ENCODE measurements at regions not wholly inside any gene's neighbourhood (a gene's known extent, or its start where the extent isn't known, plus 50 kb on each side); places are given as distances from the start of the nearest gene placed in this dataset.

DNA sequence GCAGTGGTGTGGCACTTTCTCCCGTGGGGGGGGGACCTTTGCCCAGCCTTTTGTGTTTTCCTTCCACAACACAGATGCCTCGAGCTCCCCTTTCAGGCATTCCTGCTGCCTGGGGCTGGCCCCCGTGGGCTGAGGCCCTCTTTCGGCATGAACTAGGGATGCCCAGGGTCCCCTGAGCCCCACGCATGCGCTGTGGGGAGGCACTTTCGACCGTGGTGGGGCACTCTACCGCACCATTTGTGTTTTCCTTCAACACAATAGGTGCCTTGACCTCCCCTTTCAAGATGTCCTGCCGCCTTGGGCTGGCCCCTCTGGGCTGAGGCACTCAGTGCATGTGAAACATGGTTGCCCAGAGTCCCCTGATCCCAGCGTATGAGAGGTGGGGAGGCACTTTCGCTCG, 363.7 kb downstream of the ALG10 start:
- DNase-seq, result no peak

DNA sequence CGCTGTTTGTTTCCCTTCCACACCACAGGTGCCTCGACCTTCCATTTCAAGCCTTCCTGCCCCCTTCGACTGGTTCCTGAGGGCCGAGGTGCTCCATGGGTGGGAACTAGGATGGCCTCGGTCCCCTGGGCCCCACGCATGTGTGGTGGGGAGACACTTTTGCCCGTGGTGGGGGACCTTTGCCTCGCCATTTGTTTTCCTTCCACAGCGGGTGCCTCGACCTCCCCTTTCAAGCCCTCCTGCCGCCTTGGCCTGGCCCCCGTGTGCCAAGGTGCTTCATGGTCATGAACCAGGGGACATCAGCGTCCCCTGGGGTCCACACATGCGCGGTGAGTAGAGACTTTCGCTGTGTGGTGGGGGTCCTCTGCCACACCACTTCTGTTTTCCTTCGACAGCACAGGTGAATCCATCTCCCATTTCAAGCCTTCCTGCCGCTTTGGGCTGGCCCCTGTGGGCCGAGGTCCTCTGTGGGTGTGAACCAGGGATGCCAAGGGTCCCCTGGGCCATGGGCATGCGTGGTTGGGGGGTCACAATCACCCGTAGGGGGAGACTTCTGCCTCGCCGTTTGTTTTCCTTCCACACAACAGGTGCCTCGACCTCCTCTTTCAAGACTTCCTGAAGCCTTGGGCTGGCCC, 364.4 kb downstream of the ALG10 start:
- no peak for DNase-seq

DNA sequence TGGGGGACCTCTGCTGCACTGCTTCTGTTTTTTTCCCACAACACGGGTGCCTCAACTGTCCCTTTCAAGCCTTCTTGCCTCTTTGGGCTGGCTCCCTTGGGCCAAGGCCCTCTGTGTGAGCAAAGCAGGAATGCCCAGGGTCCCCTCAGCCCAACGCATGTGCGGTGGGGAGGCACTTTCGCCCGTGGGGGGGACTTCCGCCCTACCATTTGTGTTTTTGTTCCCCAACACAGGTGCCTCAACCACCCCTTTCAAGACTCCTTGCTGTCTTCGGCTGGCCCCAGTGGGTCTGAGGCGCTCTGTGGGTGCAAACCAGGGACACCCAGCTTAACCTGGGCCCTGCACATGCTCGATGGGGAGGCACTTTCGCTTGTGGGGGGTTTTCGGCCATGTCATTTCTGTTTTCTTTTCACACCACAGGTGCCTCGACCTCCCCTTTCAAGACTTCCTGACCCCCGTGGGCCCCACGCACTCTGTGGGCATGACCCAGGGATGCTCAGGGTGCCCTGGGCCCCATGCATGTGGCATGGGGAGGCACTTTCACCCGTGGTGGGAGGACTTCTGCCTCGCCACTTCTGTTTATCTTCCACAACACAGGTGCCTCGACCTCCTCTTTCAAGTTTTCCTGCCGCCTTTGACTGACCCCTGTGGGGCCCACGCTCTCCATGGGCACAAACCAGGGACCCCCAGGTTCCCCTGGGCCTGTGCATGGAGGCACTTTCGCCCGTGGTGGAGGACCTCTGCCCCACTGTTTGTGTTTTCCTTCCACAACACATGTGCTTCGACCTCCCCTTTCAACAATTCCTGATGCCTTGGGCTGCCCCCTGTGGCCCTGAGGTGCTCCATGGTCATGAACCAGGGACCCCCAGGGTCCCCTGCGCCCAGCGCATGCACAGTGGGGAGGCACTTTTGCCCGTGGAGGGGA, 365.7 kb downstream of the ALG10 start:
- no peak for DNase-seq

DNA sequence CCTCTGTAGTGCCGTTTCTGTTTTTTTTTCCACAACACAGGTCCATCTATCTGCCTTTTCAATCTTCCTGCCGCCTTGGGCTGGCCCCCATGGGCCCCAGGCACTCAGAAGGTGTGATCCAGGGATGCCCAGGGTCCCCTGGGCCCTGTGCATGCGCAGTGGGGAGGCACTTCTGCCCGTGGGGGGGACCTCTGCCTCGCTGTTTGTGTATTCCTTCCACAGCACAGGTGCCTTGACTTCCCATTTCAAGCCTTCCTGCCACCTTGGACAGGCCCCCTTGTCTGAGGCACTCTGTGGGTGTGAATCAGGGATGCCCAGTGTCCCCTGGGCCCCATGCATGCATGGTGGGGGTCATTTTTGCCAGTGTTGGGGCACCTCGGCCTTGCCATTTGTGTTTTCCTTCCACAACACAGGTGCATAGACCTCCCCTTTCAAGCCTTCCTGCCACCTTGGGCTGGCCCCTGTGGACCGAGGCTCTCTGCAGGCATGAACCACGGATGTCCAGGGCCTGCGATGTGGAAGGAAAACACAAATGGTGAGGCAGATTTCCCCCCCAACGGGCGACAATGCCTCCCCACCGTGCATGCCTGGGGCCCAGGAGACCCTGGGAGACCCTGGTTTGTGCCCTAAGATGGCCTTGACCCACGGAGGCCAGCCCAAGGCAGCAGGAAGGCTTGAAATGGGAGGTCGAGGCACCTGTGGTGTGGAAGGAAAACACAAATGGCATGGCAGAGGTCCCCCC, 366.5 kb downstream of the ALG10 start:
- DNase-seq, result no peak

DNA sequence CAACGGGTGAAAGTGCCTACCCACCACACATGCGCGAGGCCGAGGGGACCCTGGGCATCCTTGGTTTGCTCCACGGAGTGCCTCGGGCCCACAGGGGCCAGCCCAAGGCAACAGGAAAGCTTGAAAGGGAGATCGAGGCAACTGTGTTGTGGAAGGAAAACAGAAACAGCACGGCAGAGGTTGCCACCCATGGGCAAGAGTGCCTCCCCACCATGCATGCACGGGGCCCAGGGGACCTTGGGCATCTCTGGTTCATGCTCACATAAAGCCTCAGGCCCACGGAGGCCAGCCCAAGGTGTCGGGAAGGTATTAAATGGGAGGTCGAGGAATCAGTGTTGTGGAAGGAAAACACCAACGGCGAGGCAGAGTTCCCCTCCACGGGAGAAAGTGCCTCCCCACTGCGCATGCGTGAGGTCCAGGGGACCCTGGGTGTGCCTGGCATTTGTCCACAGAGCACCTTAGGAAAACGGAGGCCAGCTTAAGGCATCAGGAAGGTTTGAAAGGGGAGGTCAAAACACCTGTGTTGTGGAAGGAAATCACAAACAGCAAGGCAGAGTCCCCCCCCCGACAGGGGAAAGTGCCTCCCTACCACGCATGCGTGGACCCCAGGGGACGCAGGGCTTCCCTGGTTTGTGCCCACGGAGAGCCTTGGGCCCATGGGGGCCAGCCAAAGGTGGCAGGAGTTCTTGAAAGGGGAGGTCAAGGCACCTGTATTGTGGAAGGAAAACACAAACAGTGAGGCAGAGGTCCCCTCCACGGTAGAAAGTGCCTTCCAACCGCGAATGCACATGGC, 367.3 kb downstream of the ALG10 start:
- no peak for DNase-seq

DNA sequence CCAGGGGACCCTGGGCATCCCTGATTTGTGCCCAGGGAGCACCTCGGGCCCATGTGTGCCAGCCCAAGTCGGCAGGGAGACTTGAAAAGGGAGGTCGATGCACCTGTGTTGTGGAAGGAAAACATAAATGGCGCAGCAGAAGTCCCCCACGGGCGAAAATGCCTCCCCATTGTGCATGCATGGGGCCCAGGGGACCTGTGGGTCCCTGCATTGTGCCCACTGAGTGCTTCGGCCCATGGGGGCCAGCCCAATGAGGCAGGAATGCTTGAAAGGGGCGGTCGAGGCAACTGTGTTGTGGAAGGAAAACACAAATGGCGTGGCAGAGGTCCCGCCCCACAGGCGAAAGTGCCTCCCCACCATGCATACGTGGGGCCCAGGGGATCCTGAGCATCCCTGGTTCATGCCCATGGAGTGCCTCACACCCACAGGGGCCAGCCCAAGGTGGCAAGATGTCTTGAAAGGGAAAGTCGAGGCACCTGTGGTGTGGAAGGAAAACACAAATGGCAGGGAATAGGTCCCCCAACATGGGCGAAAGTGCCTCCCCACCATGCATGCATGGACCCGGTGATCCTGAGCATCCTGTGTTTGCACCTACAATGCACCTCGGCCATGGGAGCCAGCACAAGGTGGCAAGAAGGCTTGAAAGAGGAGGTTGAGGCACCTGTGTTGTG, 368.0 kb downstream of the ALG10 start:
- no peak for DNase-seq

DNA sequence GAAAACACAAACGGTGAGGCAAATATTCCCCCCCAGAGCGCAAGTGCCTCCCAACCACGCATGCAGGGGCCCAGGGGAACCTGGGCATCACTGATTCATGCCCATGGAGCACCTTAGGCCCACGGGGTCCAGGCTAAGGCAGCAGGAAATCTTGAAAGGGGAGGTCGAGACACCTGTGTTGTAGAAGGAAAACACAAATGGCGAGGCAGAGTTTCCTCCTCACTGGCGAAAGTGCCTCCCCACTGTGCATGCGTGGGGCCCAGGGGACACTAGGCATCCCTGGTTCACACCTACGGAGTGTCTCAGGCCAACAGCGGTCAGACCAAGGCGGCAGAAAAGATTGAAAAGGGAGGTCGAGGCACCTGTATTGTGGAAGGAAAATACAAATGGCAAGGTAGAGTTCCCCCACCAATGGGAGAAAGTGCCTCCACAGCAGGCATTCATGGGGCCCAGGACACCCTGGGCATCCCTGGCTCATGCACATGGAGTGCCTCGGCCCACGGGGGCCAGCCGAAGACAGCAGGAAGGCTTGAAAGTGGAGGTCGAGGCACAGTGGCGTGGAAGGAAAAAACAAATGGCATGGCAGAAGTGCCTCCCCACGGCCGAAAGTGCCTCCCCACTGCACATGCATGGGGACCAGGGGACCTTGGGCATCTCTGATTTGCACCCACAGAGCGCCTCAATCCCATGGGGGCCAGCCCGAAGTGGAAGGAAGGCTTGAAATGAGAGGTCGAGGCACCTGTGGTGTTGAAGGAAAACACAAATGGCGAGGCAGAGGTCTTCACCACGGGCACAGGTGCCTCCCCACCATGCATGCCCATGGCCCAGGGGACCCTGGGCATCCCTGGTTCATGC, 368.8 kb downstream of the ALG10 start:
- DNase-seq, result no peak

DNA sequence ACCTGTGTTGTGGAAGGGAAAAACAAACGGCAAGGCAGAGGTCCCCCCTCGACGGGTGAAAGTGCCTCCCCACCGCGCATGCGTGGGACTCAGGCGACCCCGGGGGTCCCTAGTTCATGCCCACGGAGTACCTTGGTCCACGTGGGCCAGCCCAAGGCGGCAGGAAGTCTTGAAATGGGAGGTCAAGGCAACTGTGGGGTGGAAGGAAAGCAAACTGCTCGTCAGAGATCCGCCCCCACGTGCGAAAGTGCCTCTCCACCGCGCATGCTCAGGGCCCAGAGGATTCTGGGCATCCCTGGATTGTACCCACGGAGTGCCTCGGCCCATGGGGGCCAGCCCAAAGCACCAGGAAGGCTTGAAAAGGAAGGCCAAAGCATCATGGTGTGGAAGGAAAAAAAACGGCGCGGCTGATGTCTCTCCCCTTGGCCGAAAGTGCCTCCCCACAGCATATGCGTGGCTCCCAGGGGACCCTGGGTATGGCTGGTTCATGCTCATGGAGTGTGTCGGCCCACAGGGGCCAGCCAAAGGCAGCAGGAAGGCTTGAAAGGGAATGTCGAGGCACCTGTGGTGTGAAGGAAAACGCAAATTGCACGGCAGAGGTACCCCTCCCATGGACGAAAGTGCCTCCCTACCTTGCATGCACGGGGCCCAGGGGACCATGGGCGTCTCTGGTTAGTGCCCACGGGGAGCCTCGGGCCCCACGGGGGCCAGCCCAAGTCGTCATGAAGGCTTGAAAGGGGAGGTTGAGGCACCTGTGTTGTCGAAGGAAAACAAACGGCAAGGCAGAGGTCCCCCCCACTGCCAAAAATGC, 369.7 kb downstream of the ALG10 start:
- no peak for DNase-seq

DNA sequence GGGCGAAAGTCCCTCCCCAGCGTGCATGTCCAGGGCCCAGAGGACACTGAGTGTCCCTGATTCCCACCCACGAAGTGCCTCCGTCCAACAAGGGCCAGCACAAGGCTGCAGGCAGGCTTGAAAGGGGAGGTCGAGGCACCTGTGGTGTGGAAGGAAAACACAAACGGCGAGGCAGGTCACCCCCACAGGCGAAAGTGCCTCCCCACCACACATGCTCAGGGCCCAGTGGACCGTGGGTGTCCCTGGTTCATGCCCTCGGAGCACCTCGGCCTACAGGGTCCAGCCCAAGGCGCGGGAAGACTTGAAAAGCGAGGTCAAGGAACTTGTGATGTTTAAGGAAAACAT, 370.4 kb downstream of the ALG10 start:
- no peak for DNase-seq

DNA sequence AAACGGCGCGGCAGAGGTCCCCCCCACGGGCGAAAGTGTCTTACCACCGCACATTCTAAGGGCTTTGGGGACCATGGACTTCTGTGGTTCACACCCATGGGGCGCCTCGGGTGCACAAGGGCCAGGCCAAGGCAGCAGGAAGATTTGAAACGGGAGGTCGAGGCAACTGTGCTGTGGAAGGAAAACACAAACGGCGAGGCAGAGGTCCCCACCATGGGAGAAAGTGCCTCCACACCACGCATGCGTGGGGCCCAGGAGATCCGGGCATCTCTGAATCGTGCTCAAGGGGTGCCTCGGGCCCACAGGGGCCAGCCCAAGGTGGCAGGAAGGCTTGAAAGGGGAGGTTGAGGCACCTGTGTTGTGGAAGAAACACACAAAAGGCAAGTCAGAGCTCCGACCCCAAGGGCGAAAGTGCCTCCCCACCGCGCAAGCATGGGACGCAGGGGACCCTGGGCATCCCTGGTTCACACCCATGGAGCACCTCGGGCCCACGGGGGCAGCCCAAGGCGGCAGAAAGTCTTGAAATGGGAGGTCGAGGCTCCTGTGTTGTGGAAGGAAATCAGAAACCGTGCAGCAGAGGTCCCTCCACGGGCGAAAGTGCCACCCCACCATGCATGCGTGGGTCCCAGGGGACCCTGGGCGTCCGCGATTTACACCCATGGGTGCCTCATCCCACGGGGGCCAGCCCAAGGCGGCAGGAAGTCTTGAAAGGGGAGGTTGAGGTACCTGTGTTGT, 371.0 kb downstream of the ALG10 start:
- DNase-seq, result no peak

DNA sequence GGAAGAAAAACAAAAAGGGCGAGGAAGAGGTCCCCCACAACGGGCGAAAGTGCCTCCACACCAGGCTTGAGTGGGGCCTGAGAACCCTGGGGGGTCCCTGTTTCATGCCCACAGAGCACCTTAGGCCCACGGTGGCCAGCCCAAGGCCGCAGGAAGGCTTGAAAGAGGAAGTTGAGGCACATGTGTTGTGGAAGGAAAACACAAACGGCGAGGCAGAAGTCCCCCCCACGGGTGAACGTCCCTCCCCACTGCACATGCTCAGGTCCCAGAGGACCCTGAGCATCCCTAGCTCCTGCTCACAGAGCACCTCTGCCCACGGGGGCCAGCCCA, 371.5 kb downstream of the ALG10 start:
- no peak for DNase-seq

DNA sequence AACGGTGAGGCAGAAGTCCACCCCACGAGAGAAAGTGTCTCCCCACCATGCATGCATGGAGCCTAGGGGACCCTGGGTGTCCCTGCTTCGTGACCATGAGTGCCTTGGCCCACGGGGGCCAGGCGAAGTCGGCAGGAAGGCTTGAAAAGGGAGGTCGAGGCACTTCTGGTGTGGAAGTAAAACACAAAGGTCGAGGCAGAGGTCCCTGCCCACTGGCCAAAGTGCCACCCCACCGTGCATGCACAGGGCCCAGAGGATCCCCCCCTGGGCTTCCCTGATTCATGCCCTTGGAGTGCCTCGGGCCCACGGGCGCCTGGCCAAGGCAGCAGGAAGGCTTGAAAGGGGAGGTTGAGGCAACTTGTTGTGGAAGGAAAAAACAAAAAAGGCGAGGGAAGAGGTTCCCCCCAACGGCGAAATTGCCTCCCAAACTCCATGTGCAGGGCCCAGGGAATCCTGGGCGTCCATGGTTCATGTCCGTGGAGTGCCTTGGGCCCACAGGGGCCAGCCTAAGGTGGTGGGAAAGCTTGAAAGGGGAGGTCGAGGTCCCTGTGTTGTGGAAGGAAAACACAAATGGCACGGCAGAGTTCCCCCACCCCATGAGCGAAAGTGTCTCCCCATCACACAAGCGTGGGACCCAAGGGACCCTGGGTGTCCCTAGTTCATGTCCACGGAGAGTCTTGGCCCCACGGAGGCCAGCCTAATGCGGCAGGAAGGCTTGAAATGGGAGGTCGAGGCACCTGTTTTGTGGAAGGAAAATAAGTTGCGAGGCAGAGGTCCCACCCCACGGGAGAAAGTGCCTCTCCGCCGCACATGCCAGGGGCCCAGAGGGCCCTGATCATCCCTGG, 372.1 kb downstream of the ALG10 start:
- no peak for DNase-seq

DNA sequence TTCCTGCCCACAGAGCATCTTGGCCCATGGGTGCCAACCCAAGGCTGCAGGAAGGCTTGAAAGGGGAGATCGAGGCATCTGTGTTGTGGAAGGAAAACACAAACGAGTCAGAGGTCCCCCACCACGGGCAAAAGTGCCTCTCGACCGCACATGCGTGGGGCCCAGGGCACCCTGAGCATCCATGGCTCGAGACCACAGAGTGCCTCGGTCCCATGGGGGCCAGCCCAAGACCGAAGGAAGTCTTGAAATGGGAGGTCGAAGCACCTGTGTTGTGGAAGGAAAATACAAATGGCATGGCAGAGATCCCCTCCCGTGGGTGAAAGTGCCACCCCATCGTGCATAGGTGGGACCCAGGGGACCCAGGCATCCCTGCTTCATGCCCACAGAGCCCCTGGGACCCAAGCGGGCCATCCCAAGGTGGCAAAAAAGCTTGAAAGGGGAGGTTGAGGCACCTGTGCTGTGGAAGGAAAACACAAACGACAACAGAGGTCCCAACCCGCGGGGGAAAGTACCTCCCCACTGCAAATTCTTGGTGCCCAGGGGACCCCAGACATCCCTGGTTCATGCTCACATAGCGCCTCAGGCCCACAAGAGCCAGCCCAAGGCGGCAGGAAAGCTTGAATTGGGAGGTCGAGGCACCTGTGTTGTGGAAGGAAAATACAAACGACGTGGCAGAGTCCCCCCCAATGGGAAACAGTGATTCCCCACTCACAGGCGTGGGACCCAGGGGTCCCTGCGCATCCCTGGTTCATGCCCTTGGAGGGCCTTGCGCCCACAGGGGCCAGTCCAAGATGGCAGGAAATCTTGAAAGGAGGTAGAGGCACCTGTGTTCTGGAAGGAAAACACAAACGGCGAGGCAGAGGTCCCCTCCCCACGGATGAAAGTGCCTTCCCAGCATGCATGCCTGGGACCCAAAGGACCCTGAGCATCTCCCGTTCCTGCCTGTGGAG, 373.0 kb downstream of the ALG10 start:
- DNase-seq, result no peak

DNA sequence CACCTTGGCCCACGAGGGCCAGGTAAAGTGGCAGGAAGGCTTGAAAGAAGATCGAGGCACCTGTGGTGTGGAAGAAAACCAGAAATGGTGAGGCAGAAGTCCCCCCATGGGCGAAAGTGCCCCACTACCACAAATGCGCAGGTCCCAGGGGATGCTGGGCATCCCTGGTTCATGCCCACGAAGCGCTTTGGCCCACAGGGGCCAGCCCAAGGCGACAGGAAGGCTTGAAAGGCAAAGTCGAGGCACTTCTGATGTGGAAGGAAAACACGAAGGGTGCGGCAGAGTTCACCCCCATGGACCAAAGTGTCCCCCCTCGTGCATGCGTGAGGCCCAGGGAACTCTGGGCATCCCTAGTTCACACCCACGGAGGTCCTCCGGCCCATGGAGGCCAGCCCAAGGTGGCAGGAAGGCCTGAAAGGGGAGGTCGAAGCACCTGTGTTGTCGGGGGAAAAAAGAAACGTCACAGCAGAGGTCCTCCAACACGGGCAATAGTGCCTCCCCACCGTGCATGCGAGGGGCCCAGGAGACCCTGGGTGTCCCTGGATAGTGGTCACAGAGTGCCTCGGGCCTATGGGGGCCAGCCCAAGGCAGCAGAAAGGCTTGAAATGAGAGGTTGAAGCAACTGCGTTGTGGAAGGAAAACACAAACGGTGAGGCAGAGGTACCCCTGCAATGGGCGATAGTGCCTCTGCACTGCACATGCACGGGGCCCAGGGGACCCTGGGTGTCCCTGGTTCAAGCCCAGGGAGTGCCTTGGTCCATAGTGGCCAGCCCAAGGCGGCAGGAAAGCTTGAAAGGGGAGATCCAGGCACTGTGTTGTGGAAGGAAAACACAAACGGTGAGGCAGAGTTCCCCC, 373.9 kb downstream of the ALG10 start:
- DNase-seq, result no peak

DNA sequence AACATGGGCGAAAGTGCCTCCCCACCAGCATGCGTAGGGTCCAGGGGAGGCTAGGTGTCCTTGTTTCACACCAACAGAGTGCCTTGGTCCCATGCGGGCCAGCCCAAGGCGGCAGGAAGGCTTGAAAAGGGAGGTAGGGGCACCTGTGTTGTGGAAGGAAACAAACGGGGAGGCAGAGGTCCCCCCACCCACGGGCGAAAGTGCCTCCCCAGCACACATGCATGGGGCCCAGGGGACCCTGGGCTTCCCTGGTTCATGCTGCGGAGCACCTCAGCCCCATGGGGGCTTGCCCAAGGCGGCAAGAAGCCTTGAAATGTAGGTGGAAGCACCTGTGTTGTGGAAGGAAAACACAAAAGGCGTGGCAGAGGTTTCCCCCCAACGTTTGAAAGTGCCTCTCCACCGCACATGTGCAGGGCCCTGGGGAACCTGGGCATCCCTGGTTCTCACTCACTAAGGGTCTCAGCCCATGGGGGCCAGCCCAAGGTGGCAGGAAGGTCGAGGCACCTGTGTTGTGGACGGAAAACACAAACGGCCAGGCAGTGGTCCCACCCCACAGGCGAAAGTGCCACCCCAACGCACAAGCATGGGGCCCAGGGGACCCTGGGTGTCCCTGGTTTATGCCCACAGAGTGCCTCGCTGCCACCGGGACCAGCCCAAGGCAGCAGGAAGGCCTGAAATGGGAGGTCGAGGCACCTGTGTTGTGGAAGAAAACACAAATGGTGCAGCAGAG, 374.7 kb downstream of the ALG10 start:
- DNase-seq, result no peak
